HG03196 (cell line): ENCODE measurements at regions not wholly inside any gene's neighbourhood (a gene's known extent, or its start where the extent isn't known, plus 50 kb on each side); places are given as distances from the start of the nearest gene placed in this dataset.

Source experiments
- ATAC-seq: cut with Tn5 transposase; IDR thresholded peaks from one replicate; pipeline ENCODE4 v1.9.1; 2021; ENCODE audit not compliant: unreplicated experiment

DNA sequence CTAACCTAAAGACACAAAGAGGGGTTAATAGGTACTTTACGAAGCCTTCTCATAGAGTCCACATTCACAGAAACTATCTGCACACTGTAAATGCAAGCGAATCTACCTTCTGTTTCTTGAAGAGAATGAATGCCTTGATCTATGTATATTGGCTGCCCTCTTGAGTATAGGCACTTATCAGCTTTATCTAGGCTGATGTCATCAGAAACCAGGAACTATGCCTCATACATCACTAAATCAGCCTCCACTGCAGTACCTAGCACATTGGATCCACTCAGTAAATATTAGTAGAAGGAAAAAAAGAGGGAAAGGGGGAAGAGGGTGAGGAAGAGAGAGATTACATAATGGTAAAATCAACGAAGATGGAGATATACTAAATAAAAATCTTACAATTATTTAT is 477.1 kb downstream of the CAAP1 start:
- ATAC-seq: no peak

GRCh38 chr9:26413611-26414010 is 479.0 kb downstream of the CAAP1 start:
- no peak for ATAC-seq

GRCh38 chr9:26412446-26412845 is 480.2 kb downstream of the CAAP1 start:
- ATAC-seq: no peak

DNA sequence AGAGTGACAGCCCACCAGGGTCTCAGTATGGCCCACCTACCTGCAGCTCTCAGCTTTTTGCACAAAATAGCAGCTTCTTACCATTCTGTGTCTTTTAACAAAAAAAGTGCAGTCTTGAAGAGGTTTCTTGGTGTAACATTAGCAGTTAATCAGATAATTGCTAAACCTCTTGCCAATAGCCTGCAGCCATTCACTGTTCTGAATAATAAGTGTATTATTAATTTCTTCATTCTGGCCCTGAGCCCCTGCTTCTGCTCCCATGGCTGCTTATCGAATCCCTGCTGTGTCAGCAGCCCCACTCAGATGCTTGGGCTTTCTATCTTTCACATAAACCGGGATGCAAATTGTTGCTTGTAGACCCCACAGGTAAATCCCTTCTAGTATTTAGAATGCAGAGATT is 485.9 kb downstream of the CAAP1 start:
- ATAC-seq: no peak

- no peak for ATAC-seq
Measured at GRCh38 chr9:26399556-26399955, 493.0 kb downstream of the CAAP1 start.

DNA sequence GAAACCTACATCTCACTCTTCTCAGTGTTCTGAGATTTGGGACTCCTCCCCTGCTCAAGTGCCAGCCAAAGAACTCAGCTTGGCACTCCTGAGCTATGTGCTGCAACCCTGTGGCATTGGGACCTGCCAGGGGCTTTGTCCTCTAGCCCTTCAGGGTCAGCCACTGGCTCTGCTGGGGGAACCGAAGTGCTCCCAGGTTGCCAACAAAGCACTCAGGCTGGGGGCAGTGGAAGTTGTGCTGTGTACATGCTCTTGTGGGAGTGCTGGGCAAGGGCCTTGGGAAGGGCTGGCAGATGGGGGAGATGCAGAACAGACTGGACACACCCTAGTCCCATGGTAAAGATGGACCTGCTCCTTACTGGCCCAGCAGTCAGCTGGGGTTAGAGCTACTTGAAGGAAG is 498.6 kb downstream of the CAAP1 start:
- no peak for ATAC-seq

GRCh38 chr9:26392639-26393038 is 500.0 kb downstream of the CAAP1 start:
- no peak for ATAC-seq

DNA sequence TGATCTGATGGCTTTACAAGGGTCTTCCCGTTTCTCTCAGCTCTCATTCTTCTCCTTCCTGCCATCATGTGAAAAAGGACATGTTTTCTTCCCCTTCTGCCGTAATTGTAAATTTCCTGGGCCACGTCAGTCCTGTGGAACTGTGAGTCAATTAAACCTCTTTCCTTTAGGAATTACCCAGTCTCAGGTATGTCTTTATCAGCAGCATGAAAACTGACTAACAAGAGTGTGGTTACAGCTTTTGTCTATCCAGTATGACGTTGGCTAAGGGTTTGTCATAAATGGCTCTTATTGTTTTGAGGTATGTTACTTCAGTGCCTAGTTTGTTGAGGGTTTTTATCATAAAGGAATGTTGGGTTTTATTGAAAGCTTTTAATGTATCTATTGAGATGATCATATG is 501.6 kb downstream of the CAAP1 start:
- ATAC-seq: no peak

DNA sequence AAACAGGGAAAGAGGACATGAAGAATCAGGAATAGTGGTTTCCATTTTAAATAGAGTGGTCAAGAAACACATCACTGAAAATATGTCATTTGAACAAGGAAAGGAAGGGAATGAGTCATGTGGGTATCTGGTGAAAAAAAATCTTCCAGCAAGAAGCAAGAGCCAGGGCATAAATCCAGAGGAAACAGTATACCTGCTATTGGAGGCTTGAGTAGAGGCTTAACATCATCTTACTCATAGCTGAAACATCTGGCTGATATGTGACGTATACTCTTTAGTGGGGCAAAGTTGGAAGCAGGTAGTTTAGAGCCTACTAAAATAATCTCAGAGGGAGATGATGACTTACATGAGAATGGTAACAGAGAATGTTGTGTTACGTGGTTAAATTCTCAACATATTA is 517.2 kb downstream of the CAAP1 start:
- no peak for ATAC-seq

- no peak for ATAC-seq
Measured at GRCh38 chr9:26373616-26374015, 519.0 kb downstream of the CAAP1 start.

DNA sequence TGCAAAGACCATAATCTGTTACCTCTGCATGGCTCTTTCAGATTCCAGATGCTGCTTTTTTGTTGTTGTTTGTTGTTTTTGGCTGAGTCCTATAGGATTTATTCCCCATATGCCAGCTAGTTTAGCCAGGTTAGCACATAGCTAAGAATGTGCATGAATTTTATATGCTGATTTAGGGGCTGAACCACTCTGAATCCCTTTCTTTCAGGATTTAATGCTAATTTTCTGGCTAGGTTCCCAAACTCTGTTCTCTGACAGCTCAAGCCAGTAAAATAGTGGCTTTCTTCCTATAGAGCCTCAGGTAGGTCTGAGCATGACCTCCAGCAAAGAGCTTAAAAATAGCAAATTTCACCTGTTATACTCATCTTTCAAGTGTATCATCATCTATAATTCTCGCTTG is 521.4 kb downstream of the CAAP1 start:
- ATAC-seq: no peak

DNA sequence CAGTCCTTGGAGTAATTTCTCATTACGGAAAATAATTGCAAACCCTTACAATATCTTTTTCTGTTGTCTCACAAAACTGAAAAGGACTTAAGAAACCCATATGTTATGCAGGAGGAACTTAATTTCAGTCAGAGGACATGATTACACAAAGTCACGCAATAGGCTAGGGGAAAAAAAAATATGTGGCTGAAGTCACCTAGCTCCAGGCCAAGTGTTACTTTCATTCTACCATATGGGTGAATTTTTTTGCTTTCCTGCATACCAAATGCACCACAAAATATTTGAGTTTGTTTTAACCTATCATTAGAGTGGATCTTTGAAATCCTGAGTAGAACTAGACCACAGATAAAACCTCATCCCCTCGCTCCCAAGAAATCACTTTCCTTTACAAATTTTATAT is 523.5 kb downstream of the CAAP1 start:
- ATAC-seq: no peak

- ATAC-seq: no peak
Measured at GRCh38 chr9:26368241-26368640, 524.4 kb downstream of the CAAP1 start.

- ATAC-seq: no peak
Measured at GRCh38 chr9:26361010-26361409, 531.6 kb downstream of the CAAP1 start.

- ATAC-seq: no peak
Measured at GRCh38 chr9:26358836-26359235, 533.8 kb downstream of the CAAP1 start.

- no peak for ATAC-seq
Measured at GRCh38 chr9:26357803-26358344, 534.7 kb downstream of the CAAP1 start.

- ATAC-seq: no peak
Measured at GRCh38 chr9:26356491-26356890, 536.1 kb downstream of the CAAP1 start.

DNA sequence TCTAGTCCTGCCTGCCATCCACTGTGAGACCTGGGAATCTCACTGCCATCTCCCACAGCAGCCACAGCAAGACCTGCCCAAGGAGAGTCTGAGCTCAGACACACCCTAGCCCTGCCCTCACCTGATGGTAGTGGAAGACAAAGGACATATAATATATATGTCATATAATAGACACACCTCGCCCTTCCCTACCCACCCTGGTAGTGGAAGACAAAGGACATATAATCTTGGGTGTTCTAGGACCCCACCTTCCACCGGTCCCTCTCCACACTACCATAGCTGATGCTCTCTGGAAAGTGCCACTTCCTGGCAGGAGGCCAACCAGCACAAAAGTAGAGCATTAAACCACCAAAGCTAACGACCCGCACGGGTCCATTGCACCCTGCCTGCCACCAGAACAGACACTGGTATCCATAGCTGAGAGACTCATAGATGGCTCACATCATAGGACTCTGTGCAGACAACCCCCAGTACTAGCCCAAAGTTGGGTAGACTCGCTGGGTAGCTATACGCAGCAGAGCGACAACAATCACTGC is 545.6 kb downstream of the CAAP1 start:
- no peak for ATAC-seq

GRCh38 chr9:26341545-26341944 is 551.1 kb downstream of the CAAP1 start:
- no peak for ATAC-seq

DNA sequence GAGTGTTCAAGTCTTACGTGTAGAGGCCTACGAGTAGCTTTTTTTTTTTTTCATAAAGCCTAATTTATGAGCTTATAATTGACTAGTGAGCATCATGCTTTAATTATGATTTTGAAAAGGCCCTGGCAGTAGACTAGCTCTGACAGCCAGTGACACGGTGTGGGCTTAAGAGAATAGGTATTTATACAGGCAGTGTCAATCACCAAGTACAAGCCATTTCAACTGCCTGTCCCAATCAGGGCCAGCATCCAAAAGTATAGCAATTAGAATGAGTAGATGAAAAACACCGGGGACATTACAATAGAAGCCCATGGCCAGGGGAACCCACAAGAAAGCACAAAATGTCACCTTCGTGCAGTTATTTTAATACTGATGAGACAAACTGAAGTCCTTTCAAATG is 552.8 kb downstream of the CAAP1 start:
- no peak for ATAC-seq

DNA sequence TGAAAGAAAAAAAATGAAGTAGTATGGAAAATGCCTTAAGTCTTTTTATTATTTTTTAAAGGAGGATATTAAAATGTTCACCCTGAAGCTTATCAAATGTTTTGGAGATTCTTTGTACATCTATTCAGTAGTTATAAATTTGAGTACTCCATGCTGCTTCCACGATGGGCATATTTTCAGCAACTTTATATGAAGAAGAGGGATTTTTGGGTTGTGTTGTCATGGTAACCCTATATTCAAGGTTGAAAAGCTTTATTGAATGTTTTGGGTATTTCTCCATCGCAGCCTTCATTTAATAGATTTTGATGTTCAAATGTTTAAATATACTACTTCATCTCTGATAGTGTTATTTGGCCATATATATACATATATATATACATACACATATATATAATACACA is 557.5 kb downstream of the CAAP1 start:
- no peak for ATAC-seq

- ATAC-seq: no peak
Measured at GRCh38 chr9:26334706-26335105, 557.9 kb downstream of the CAAP1 start.

DNA sequence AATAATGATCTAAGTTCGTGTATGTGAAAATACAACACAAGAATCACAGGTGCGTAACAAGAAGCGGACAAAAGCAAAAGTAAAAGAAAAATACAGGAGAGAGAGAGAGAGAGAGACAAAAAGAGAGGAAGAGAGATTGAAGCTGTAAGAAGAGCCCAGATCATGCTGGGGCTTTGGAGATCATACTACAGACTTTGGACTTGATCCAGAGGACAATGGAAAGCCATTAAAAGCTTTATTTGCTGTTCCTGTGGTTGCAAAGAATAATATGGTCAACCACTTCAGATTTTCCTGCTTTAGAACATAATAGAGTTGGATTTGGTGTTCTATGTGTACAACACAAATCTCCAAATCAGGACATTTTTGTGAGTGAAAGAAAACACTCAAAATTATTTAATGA is 561.4 kb downstream of the CAAP1 start:
- ATAC-seq: no peak

DNA sequence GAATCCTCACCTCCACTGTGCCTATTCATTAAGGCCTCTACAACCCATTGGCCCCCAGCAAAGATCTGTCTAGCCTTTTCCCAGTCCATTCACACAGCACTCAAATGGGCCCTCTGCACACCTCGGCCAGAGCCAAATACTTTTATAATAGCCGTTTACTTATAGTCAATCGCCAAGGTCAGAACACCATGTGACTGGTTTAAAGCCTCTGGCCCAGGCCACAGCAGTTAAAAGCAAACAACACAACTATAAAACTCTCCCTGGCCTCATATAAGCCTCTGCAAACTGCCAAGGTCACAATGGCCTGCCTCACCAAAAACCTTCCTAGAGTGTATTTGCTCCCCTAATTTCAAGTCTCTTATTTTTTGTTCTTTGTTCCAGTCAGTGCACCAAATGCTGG is 562.6 kb downstream of the CAAP1 start:
- ATAC-seq: no peak
